ENCODE measurements at regions not wholly inside any gene's neighbourhood (a gene's known extent, or its start where the extent isn't known, plus 50 kb on each side); places are given as distances from the start of the nearest gene placed in this dataset.

- no peak for DNase-seq (ENCODE audit: low read depth in 2 of 3, low spot score in 1 of 3)
Observed at GRCh38 chr14:89630101-89630829, 213.2 kb upstream of the FOXN3 start.

GRCh38 chr14:89629383-89629782 is 212.3 kb upstream of the FOXN3 start:
- DNase-seq (ENCODE audit: low read depth in 2 of 3, low spot score in 1 of 3), result no peak

- DNase-seq (ENCODE audit: low read depth in 2 of 3, low spot score in 1 of 3), result no peak
Observed at GRCh38 chr14:89628521-89628920, 211.5 kb upstream of the FOXN3 start.

- no peak for DNase-seq (ENCODE audit: low read depth in 2 of 3, low spot score in 1 of 3)
Observed at GRCh38 chr14:89626233-89626806, 209.3 kb upstream of the FOXN3 start.

GRCh38 chr14:89625731-89626232 is 208.7 kb upstream of the FOXN3 start:
- no peak for DNase-seq (ENCODE audit: low read depth in 2 of 3, low spot score in 1 of 3)

- DNase-seq (ENCODE audit: low read depth in 2 of 3, low spot score in 1 of 3), result no peak
Observed at GRCh38 chr14:89625244-89625713, 208.2 kb upstream of the FOXN3 start.

DNA sequence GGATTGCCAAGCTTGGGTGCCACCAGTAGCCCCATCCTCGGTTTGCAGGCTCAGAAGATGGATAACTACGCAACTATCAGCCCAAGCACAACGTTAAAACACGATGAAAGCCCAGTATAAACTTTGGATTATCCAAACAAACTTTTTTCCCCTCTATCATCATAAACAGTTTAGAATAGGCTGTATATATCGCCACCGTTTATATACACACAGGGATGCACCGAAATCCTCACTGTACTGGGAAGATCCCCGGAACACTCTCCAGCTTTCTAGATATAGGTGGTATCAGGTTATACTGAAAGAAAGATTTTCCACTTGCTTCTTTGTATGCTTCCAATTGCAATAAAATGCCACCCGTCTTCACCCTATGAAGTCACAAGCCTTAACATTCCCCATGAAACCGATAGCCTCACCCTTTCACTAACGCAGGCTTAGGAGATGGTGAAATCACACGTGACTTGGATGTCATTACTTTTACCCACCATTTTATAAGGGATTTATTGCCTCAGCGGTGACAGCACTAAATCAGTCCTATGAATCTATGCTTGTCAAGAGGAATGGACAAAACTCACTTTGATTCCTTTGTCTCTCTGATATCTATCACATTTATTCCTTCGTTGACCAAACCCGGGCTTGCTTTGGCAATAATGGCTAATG is 207.6 kb upstream of the FOXN3 start:
- no peak for DNase-seq (ENCODE audit: low read depth in 2 of 3, low spot score in 1 of 3)

GRCh38 chr14:89621791-89622638 is 205.0 kb upstream of the FOXN3 start:
- DNase-seq (ENCODE audit: low read depth in 2 of 3, low spot score in 1 of 3), result no peak

GRCh38 chr14:89621009-89621421 is 204.0 kb upstream of the FOXN3 start:
- DNase-seq (ENCODE audit: low read depth in 2 of 3, low spot score in 1 of 3), result peak in 2 of 3 donors; percentile 47 to 49

GRCh38 chr14:89620436-89620835 is 203.4 kb upstream of the FOXN3 start:
- DNase-seq (ENCODE audit: low read depth in 2 of 3, low spot score in 1 of 3), result no peak

GRCh38 chr14:89619596-89619995 is 202.6 kb upstream of the FOXN3 start:
- no peak for DNase-seq (ENCODE audit: low read depth in 2 of 3, low spot score in 1 of 3)

DNA sequence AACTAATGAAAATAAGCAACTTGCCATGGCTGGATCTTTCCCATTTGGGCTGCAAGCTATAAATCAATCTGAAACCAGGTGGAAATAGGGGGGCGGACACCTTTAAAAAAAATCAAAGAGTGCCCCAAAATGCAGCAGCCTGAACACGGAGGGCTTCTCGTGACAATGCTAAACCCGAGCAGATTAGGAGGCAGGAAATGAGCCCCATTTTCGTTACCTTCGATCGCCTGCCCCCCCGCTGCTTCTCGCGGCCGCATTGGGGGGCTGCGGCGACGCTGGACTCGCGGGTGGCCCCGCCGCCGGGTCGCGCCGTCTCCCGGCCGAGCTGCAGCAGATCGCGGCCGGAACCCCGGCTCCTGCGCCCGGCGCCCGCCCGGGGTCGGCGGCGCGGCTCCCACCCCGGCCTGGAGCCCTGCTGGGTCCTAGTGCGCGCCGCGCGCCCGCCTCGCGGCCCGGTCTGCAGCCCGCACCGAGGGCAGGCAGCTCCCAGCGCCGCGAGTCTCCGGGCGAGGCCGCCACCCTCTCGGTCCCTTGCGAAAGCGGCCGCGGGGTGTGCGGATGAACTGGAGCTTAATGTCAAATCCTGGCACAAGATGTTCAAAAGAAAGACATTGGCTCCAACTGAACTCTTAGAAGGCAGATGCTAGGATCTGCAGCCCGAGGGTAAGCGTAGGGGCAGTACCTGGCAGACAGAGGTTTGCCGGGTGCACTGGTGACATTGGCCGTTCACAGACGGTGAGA is 201.9 kb upstream of the FOXN3 start:
- peak in 1 of 3 donors; percentile 60 for DNase-seq (ENCODE audit: low read depth in 2 of 3, low spot score in 1 of 3)

GRCh38 chr14:89618330-89618708 is 201.3 kb upstream of the FOXN3 start:
- DNase-seq (ENCODE audit: low read depth in 2 of 3, low spot score in 1 of 3), result no peak

DNA sequence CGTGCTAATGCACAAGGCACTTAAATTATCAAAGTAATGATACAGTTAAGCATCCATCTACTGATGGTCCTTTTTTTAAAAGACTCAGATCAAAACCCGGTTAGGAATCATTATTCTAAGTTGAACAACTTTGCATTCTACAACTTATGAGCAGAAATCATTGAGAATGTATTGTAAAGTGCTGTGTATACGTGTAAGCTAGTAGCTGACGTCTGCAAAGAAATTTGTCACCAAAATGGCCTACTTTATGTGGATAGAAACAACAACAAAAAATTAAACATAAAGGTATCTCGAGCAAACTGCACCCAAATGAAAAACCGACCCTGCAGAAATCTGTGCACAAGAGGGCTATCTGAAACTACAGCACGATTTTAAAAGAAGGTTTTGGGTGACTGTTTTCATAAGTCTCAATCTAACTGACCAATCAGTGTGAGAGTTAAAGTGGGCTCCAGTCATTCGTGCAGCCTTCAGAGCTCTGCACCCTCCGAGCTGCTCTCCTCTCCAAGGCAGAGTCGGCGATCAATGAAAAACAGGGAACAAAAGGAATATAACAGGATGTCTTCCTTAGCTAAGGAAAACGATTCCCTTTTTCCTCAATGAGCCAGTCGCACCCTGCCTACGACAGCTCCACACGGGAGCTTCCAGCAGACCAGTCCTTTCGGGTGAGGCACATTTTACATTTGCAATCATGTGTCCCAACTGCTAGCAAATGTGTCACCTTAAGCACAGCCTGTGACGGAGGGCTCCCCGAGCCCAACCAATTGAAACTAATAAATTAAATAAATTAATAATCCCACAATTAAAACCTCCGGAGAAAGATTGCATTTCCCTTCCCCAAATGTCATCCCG is 200.7 kb upstream of the FOXN3 start:
- DNase-seq (ENCODE audit: low read depth in 2 of 3, low spot score in 1 of 3), result no peak

- no peak for DNase-seq (ENCODE audit: low read depth in 2 of 3, low spot score in 1 of 3)
Observed at GRCh38 chr14:89616852-89617341, 199.9 kb upstream of the FOXN3 start.

DNA sequence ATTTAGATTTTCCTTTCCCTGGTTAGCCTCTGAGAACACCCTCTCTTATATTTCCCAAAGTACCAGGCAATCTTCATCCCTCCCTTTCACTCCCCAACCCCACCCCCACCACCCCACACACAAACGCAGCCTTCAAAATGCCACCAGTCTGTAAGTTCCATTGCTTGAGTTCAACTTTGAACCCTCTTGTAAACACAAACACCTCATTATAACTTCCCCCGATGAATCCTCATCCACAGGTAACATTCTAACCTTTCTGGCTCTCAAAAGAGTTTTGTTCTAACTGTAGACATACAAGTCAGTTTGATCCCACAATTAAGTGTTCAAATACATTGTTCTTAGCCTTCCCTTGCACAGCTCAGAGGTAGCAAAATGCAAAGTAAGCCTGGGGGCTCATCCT is 199.4 kb upstream of the FOXN3 start:
- no peak for DNase-seq (ENCODE audit: low read depth in 2 of 3, low spot score in 1 of 3)

GRCh38 chr14:89615421-89615820 is 198.4 kb upstream of the FOXN3 start:
- no peak for DNase-seq (ENCODE audit: low read depth in 2 of 3, low spot score in 1 of 3)

- DNase-seq (ENCODE audit: low read depth in 2 of 3, low spot score in 1 of 3), result no peak
Observed at GRCh38 chr14:89614009-89614691, 197.1 kb upstream of the FOXN3 start.

Data from stimulated activated CD4-positive, alpha-beta T cell treated with anti-CD3 and anti-CD28 coated beads, Interleukin-12 subunit alpha, Interleukin-12 subunit beta, amount 100 ng/mL, for 48 hours (primary cell).